Inferior parietal cortex (tissue), 1 donor: ENCODE measurements at regions not wholly inside any gene's neighbourhood (a gene's known extent, or its start where the extent isn't known, plus 50 kb on each side); places are given as distances from the start of the nearest gene placed in this dataset.
"Not testable (repeated sequence)": the region's sequence is repeated elsewhere in the genome, so short reads cannot be mapped to it uniquely, and the experiment has no call there.

Experiments used
- DNase-seq: peaks from one replicate; pipeline ENCODE4 v3.0.0-alpha.2; 2016; ENCODE audit errors: extremely low spot score

GRCh38 chr12:127155935-127156619 lies 1110.9 kb upstream of the TMEM132C start:
- not testable (repeated sequence) for DNase-seq

GRCh38 chr12:127157501-127158366 lies 1109.2 kb upstream of the TMEM132C start:
- DNase-seq, result not testable (repeated sequence)

- no peak for DNase-seq
These were observed 1108.4 kb upstream of the TMEM132C start for GRCh38 chr12:127158385-127159061.

- DNase-seq, result no peak
These were observed 1105.5 kb upstream of the TMEM132C start for GRCh38 chr12:127161466-127161865.

GRCh38 chr12:127162307-127162706 lies 1104.7 kb upstream of the TMEM132C start:
- DNase-seq, result no peak

- DNase-seq, result no peak
These were observed 1104.1 kb upstream of the TMEM132C start for GRCh38 chr12:127162902-127163301.

GRCh38 chr12:127165567-127166392 lies 1101.2 kb upstream of the TMEM132C start:
- peak; percentile 57 for DNase-seq

GRCh38 chr12:127169321-127170181 lies 1097.4 kb upstream of the TMEM132C start:
- no peak for DNase-seq

- no peak for DNase-seq
These were observed 1096.5 kb upstream of the TMEM132C start for GRCh38 chr12:127170226-127171180.

- no peak for DNase-seq
These were observed 1094.1 kb upstream of the TMEM132C start for GRCh38 chr12:127172861-127173260.

GRCh38 chr12:127173971-127174370 lies 1093.0 kb upstream of the TMEM132C start:
- DNase-seq, result not testable (repeated sequence)

- no peak for DNase-seq
These were observed 1092.1 kb upstream of the TMEM132C start for GRCh38 chr12:127174881-127175280.

- DNase-seq, result no peak
These were observed 1091.6 kb upstream of the TMEM132C start for GRCh38 chr12:127175361-127175760.

GRCh38 chr12:127176804-127177203 lies 1090.2 kb upstream of the TMEM132C start:
- DNase-seq, result no peak

GRCh38 chr12:127178052-127178451 lies 1088.9 kb upstream of the TMEM132C start:
- DNase-seq, result no peak

GRCh38 chr12:127178463-127178862 lies 1088.5 kb upstream of the TMEM132C start:
- DNase-seq, result no peak

GRCh38 chr12:127179176-127179575 lies 1087.8 kb upstream of the TMEM132C start:
- no peak for DNase-seq

GRCh38 chr12:127182018-127182417 lies 1085.0 kb upstream of the TMEM132C start:
- DNase-seq, result no peak

GRCh38 chr12:127189992-127190391 lies 1077.0 kb upstream of the TMEM132C start:
- DNase-seq, result no peak
